ENCODE measurements at regions not wholly inside any gene's neighbourhood (a gene's known extent, or its start where the extent isn't known, plus 50 kb on each side); places are given as distances from the start of the nearest gene placed in this dataset.
A peak's percentile ranks its signal among the peaks of the same experiment; 100 is the strongest.

GRCh38 chr14:73785834-73786635 is 65.6 kb upstream of the PTGR2 start:
- peak overlapping the region; percentile 82 for H3K27ac Mint-ChIP-seq
- H3K9me3 Mint-ChIP-seq: no peaks in the 10 kb centered on the region
- H3K27me3 Mint-ChIP-seq: no peaks in the 10 kb centered on the region
- H3K4me3 Mint-ChIP-seq: peak overlapping the region; percentile 92
- peak; percentile 73 for DNase-seq
- peaks cover 67% of the 10 kb centered on the region for H3K4me1 Mint-ChIP-seq
- H3K36me3 Mint-ChIP-seq: peaks cover 15% of the 10 kb centered on the region

- Mint-ChIP-seq H3K36me3 (peaks cover 18% of the 10 kb centered on the region), H3K27me3 (no peaks in the 10 kb centered on the region), H3K4me3 (peak overlapping the region; percentile 92), H3K27ac (peak overlapping the region; percentile 82), H3K9me3 (no peaks in the 10 kb centered on the region), H3K4me1 (peaks cover 70% of the 10 kb centered on the region)
- DNase-seq: no peak
These were observed 66.2 kb upstream of the PTGR2 start for GRCh38 chr14:73785336-73785833.

- Mint-ChIP-seq H3K4me3 (peak overlapping the region; percentile 92), H3K36me3 (peaks cover 21% of the 10 kb centered on the region), H3K4me1 (peaks cover 68% of the 10 kb centered on the region), H3K27ac (peak overlapping the region; percentile 82), H3K9me3 (no peaks in the 10 kb centered on the region), H3K27me3 (no peaks in the 10 kb centered on the region)
- DNase-seq: no peak
These were observed 66.7 kb upstream of the PTGR2 start for GRCh38 chr14:73784988-73785313.

GRCh38 chr14:73784181-73784987 is 67.2 kb upstream of the PTGR2 start:
- H3K27ac Mint-ChIP-seq: peak overlapping the region; percentile 82
- no peak for DNase-seq
- peaks cover 21% of the 10 kb centered on the region for H3K36me3 Mint-ChIP-seq
- no peaks in the 10 kb centered on the region for H3K27me3 Mint-ChIP-seq
- no peaks in the 10 kb centered on the region for H3K9me3 Mint-ChIP-seq
- peak overlapping the region; percentile 92 for H3K4me3 Mint-ChIP-seq
- H3K4me1 Mint-ChIP-seq: peaks cover 64% of the 10 kb centered on the region

GRCh38 chr14:73783107-73783727 is 68.4 kb upstream of the PTGR2 start:
- Mint-ChIP-seq H3K27ac (peak overlapping the region; percentile 82), H3K4me1 (peaks cover 59% of the 10 kb centered on the region), H3K4me3 (peak overlapping the region; percentile 62), H3K27me3 (no peaks in the 10 kb centered on the region), H3K36me3 (peaks cover 24% of the 10 kb centered on the region), H3K9me3 (no peaks in the 10 kb centered on the region)
- DNase-seq: no peak

- H3K27ac Mint-ChIP-seq: peak overlapping the region; percentile 71
- no peak overlapping the region for H3K4me3 Mint-ChIP-seq
- H3K27me3 Mint-ChIP-seq: no peaks in the 10 kb centered on the region
- DNase-seq: no peak
- H3K36me3 Mint-ChIP-seq: peaks cover 24% of the 10 kb centered on the region
- peaks cover 59% of the 10 kb centered on the region for H3K4me1 Mint-ChIP-seq
- no peaks in the 10 kb centered on the region for H3K9me3 Mint-ChIP-seq
These were observed 68.4 kb upstream of the PNMA1 start for GRCh38 chr14:73782623-73783022.

- Mint-ChIP-seq H3K4me3 (no peak overlapping the region), H3K27me3 (no peaks in the 10 kb centered on the region), H3K27ac (peak overlapping the region; percentile 61), H3K9me3 (no peaks in the 10 kb centered on the region), H3K4me1 (peaks cover 65% of the 10 kb centered on the region), H3K36me3 (peaks cover 27% of the 10 kb centered on the region)
- no peak for DNase-seq
These were observed 66.7 kb upstream of the PNMA1 start for GRCh38 chr14:73780896-73781295.

- Mint-ChIP-seq H3K4me3 (no peak overlapping the region), H3K36me3 (peaks cover 24% of the 10 kb centered on the region), H3K4me1 (peaks cover 63% of the 10 kb centered on the region), H3K27ac (no peak overlapping the region), H3K9me3 (no peaks in the 10 kb centered on the region), H3K27me3 (no peaks in the 10 kb centered on the region)
- no peak for DNase-seq
These were observed 66.2 kb upstream of the PNMA1 start for GRCh38 chr14:73780391-73780790.

GRCh38 chr14:73778736-73779135 is 64.6 kb upstream of the PNMA1 start:
- H3K27ac Mint-ChIP-seq: peak overlapping the region; percentile 2
- no peak for DNase-seq
- H3K27me3 Mint-ChIP-seq: no peaks in the 10 kb centered on the region
- peaks cover 63% of the 10 kb centered on the region for H3K4me1 Mint-ChIP-seq
- H3K36me3 Mint-ChIP-seq: peaks cover 22% of the 10 kb centered on the region
- no peak overlapping the region for H3K4me3 Mint-ChIP-seq
- H3K9me3 Mint-ChIP-seq: no peaks in the 10 kb centered on the region

GRCh38 chr14:73777420-73777819 is 63.2 kb upstream of the PNMA1 start:
- H3K27ac Mint-ChIP-seq: peak overlapping the region; percentile 26
- H3K4me3 Mint-ChIP-seq: no peak overlapping the region
- H3K9me3 Mint-ChIP-seq: peaks cover 2% of the 10 kb centered on the region
- no peak for DNase-seq
- H3K27me3 Mint-ChIP-seq: no peaks in the 10 kb centered on the region
- H3K36me3 Mint-ChIP-seq: peaks cover 16% of the 10 kb centered on the region
- H3K4me1 Mint-ChIP-seq: peaks cover 57% of the 10 kb centered on the region

GRCh38 chr14:73776194-73776537 is 62.0 kb upstream of the PNMA1 start:
- Mint-ChIP-seq H3K27me3 (no peaks in the 10 kb centered on the region), H3K4me1 (peaks cover 66% of the 10 kb centered on the region), H3K9me3 (peaks cover 2% of the 10 kb centered on the region), H3K36me3 (peaks cover 17% of the 10 kb centered on the region), H3K4me3 (no peak overlapping the region), H3K27ac (peak overlapping the region; percentile 47)
- DNase-seq: no peak

- Mint-ChIP-seq H3K4me3 (no peak overlapping the region), H3K36me3 (peaks cover 15% of the 10 kb centered on the region), H3K27me3 (no peaks in the 10 kb centered on the region), H3K9me3 (peaks cover 2% of the 10 kb centered on the region), H3K27ac (peak overlapping the region; percentile 47), H3K4me1 (peaks cover 67% of the 10 kb centered on the region)
- DNase-seq: no peak
These were observed 61.4 kb upstream of the PNMA1 start for GRCh38 chr14:73775339-73776193.

- Mint-ChIP-seq H3K4me3 (no peak overlapping the region), H3K4me1 (peaks cover 73% of the 10 kb centered on the region), H3K27ac (peak overlapping the region; percentile 34), H3K27me3 (no peaks in the 10 kb centered on the region), H3K36me3 (peaks cover 16% of the 10 kb centered on the region), H3K9me3 (peaks cover 2% of the 10 kb centered on the region)
- no peak for DNase-seq
These were observed 60.5 kb upstream of the PNMA1 start for GRCh38 chr14:73774671-73775070.

GRCh38 chr14:73774241-73774570 is 60.0 kb upstream of the PNMA1 start:
- no peak overlapping the region for H3K4me3 Mint-ChIP-seq
- H3K4me1 Mint-ChIP-seq: peaks cover 73% of the 10 kb centered on the region
- peaks cover 16% of the 10 kb centered on the region for H3K36me3 Mint-ChIP-seq

More at GRCh38 chr14:73774241-73774570, 60.0 kb upstream of the PNMA1 start:
- H3K27ac Mint-ChIP-seq: peak overlapping the region; percentile 57
- H3K9me3 Mint-ChIP-seq: peaks cover 2% of the 10 kb centered on the region
- no peak for DNase-seq
- no peaks in the 10 kb centered on the region for H3K27me3 Mint-ChIP-seq

Measured in activated naive CD8-positive, alpha-beta T cell treated with anti-CD3 and anti-CD28 coated beads for 36 hours (primary cell).